ENCODE measurements at regions not wholly inside any gene's neighbourhood (a gene's known extent, or its start where the extent isn't known, plus 50 kb on each side); places are given as distances from the start of the nearest gene placed in this dataset.

GRCh38 chr14:99081156-99081765 is 190.7 kb downstream of the BCL11B start:
- peaks cover 26% of the 10 kb centered on the region for H3K36me3 Mint-ChIP-seq (ENCODE audit: low read depth)

GRCh38 chr14:99081880-99082279 is 190.1 kb downstream of the BCL11B start:
- Mint-ChIP-seq H3K4me3 (no peak overlapping the region), H3K9me3 (peaks cover 33% of the 10 kb centered on the region), H3K27me3 (no peaks in the 10 kb centered on the region), H3K36me3 (ENCODE audit: low read depth) (peaks cover 26% of the 10 kb centered on the region), H3K27ac (no peak overlapping the region), H3K4me1 (ENCODE audit: low read depth) (peaks cover 8% of the 10 kb centered on the region)
- no peak for DNase-seq

More at GRCh38 chr14:99081156-99081765, 190.7 kb downstream of the BCL11B start:
- peaks cover 31% of the 10 kb centered on the region for H3K9me3 Mint-ChIP-seq
- no peak for DNase-seq
- H3K4me3 Mint-ChIP-seq = no peak overlapping the region
- H3K27me3 Mint-ChIP-seq = no peaks in the 10 kb centered on the region
- no peak overlapping the region for H3K27ac Mint-ChIP-seq
- peaks cover 13% of the 10 kb centered on the region for H3K4me1 Mint-ChIP-seq (ENCODE audit: low read depth)

GRCh38 chr14:99093532-99094517 is 178.2 kb downstream of the BCL11B start:
- H3K4me1 Mint-ChIP-seq (ENCODE audit: low read depth) = no peaks in the 10 kb centered on the region
- H3K27me3 Mint-ChIP-seq = no peaks in the 10 kb centered on the region
- H3K4me3 Mint-ChIP-seq = no peak overlapping the region
- no peak overlapping the region for H3K27ac Mint-ChIP-seq
- DNase-seq = no peak
- peaks cover 3% of the 10 kb centered on the region for H3K36me3 Mint-ChIP-seq (ENCODE audit: low read depth)
- H3K9me3 Mint-ChIP-seq = peaks cover 14% of the 10 kb centered on the region

- Mint-ChIP-seq H3K36me3 (ENCODE audit: low read depth) (peaks cover 3% of the 10 kb centered on the region), H3K27me3 (no peaks in the 10 kb centered on the region), H3K4me3 (no peak overlapping the region), H3K4me1 (ENCODE audit: low read depth) (no peaks in the 10 kb centered on the region), H3K27ac (no peak overlapping the region), H3K9me3 (peaks cover 14% of the 10 kb centered on the region)
- DNase-seq = no peak
These were observed 177.1 kb downstream of the BCL11B start for GRCh38 chr14:99094901-99095300.

GRCh38 chr14:99095369-99095768 is 176.6 kb downstream of the BCL11B start:
- no peaks in the 10 kb centered on the region for H3K27me3 Mint-ChIP-seq
- no peak overlapping the region for H3K4me3 Mint-ChIP-seq
- no peak for DNase-seq
- H3K27ac Mint-ChIP-seq = no peak overlapping the region
- H3K36me3 Mint-ChIP-seq (ENCODE audit: low read depth) = peaks cover 3% of the 10 kb centered on the region
- H3K9me3 Mint-ChIP-seq = peaks cover 14% of the 10 kb centered on the region
- no peaks in the 10 kb centered on the region for H3K4me1 Mint-ChIP-seq (ENCODE audit: low read depth)

GRCh38 chr14:99098199-99098598 is 173.8 kb downstream of the BCL11B start:
- no peak for DNase-seq
- H3K4me1 Mint-ChIP-seq (ENCODE audit: low read depth) = no peaks in the 10 kb centered on the region
- no peaks in the 10 kb centered on the region for H3K9me3 Mint-ChIP-seq
- no peak overlapping the region for H3K4me3 Mint-ChIP-seq
- no peak overlapping the region for H3K27ac Mint-ChIP-seq
- H3K27me3 Mint-ChIP-seq = no peaks in the 10 kb centered on the region
- no peaks in the 10 kb centered on the region for H3K36me3 Mint-ChIP-seq (ENCODE audit: low read depth)

GRCh38 chr14:99099051-99099787 is 172.8 kb downstream of the BCL11B start:
- Mint-ChIP-seq H3K27ac (no peak overlapping the region), H3K4me1 (ENCODE audit: low read depth) (no peaks in the 10 kb centered on the region), H3K27me3 (no peaks in the 10 kb centered on the region)

GRCh38 chr14:99100497-99101270 is 171.3 kb downstream of the BCL11B start:
- H3K27me3 Mint-ChIP-seq = no peaks in the 10 kb centered on the region
- peaks cover 10% of the 10 kb centered on the region for H3K9me3 Mint-ChIP-seq
- H3K4me1 Mint-ChIP-seq (ENCODE audit: low read depth) = no peaks in the 10 kb centered on the region
- no peak for DNase-seq
- H3K36me3 Mint-ChIP-seq (ENCODE audit: low read depth) = no peaks in the 10 kb centered on the region
- no peak overlapping the region for H3K4me3 Mint-ChIP-seq
- H3K27ac Mint-ChIP-seq = no peak overlapping the region

More at GRCh38 chr14:99099051-99099787, 172.8 kb downstream of the BCL11B start:
- Mint-ChIP-seq H3K4me3 (no peak overlapping the region), H3K36me3 (ENCODE audit: low read depth) (no peaks in the 10 kb centered on the region), H3K9me3 (no peaks in the 10 kb centered on the region)
- DNase-seq = no peak

- no peaks in the 10 kb centered on the region for H3K4me1 Mint-ChIP-seq (ENCODE audit: low read depth)
- H3K27ac Mint-ChIP-seq = peak overlapping the region; percentile 63
- peaks cover 13% of the 10 kb centered on the region for H3K9me3 Mint-ChIP-seq
- no peaks in the 10 kb centered on the region for H3K27me3 Mint-ChIP-seq
- DNase-seq = no peak
- H3K36me3 Mint-ChIP-seq (ENCODE audit: low read depth) = no peaks in the 10 kb centered on the region
- H3K4me3 Mint-ChIP-seq = no peak overlapping the region
These were observed 170.0 kb downstream of the BCL11B start for GRCh38 chr14:99101855-99102461.

GRCh38 chr14:99116741-99117295 is 155.2 kb downstream of the BCL11B start:
- DNase-seq = no peak
- H3K4me1 Mint-ChIP-seq (ENCODE audit: low read depth) = peaks cover 15% of the 10 kb centered on the region
- no peak overlapping the region for H3K27ac Mint-ChIP-seq
- H3K27me3 Mint-ChIP-seq = peaks cover 8% of the 10 kb centered on the region
- H3K4me3 Mint-ChIP-seq = no peak overlapping the region
- H3K9me3 Mint-ChIP-seq = peaks cover 9% of the 10 kb centered on the region
- H3K36me3 Mint-ChIP-seq (ENCODE audit: low read depth) = no peaks in the 10 kb centered on the region

GRCh38 chr14:99117671-99118045 is 154.3 kb downstream of the BCL11B start:
- no peak for DNase-seq
- peaks cover 15% of the 10 kb centered on the region for H3K4me1 Mint-ChIP-seq (ENCODE audit: low read depth)
- peak overlapping the region; percentile 63 for H3K4me3 Mint-ChIP-seq
- H3K27ac Mint-ChIP-seq = no peak overlapping the region
- no peaks in the 10 kb centered on the region for H3K36me3 Mint-ChIP-seq (ENCODE audit: low read depth)
- H3K27me3 Mint-ChIP-seq = peaks cover 8% of the 10 kb centered on the region
- peaks cover 7% of the 10 kb centered on the region for H3K9me3 Mint-ChIP-seq

- Mint-ChIP-seq H3K4me1 (ENCODE audit: low read depth) (peaks cover 15% of the 10 kb centered on the region), H3K9me3 (peaks cover 5% of the 10 kb centered on the region), H3K27me3 (peaks cover 8% of the 10 kb centered on the region), H3K36me3 (ENCODE audit: low read depth) (no peaks in the 10 kb centered on the region), H3K4me3 (peak overlapping the region; percentile 63), H3K27ac (peak overlapping the region; percentile 26)
- DNase-seq = peak; percentile 43
These were observed 153.8 kb downstream of the BCL11B start for GRCh38 chr14:99118046-99118721.

GRCh38 chr14:99118946-99119345 is 153.1 kb downstream of the BCL11B start:
- no peak overlapping the region for H3K4me3 Mint-ChIP-seq
- H3K36me3 Mint-ChIP-seq (ENCODE audit: low read depth) = no peaks in the 10 kb centered on the region
- peaks cover 15% of the 10 kb centered on the region for H3K4me1 Mint-ChIP-seq (ENCODE audit: low read depth)
- no peak overlapping the region for H3K27ac Mint-ChIP-seq
- peaks cover 8% of the 10 kb centered on the region for H3K27me3 Mint-ChIP-seq
- peaks cover 5% of the 10 kb centered on the region for H3K9me3 Mint-ChIP-seq
- DNase-seq = peak; percentile 14
